ENCODE measurements at regions not wholly inside any gene's neighbourhood (a gene's known extent, or its start where the extent isn't known, plus 50 kb on each side); places are given as distances from the start of the nearest gene placed in this dataset.
"Not testable (repeated sequence)": the region's sequence is repeated elsewhere in the genome, so short reads cannot be mapped to it uniquely, and the experiment has no call there.

GRCh38 chr16:29310852-29311314, 95.6 kb downstream of the NPIPB11 start:
- H3K4me1 ChIP-seq, result no peaks in the 10 kb centered on the region
- intact Hi-C loops (cut with DNase I; ENCODE audit: low total_unique reads), result no loop called here
- peak; percentile 44 to 68 for DNase-seq
- peak overlapping the region; percentile 57 to 75 for H3K27ac ChIP-seq
- H3K9me3 ChIP-seq, result no peaks in the 10 kb centered on the region
- no peaks in the 10 kb centered on the region for H3K36me3 ChIP-seq
- TF ChIP-seq POLR2A (IDR thresholded peaks at IDR 0.05) (no peak), CTCF (IDR thresholded peaks at IDR 0.05) (peak in 2 of 4 experiments; percentile 7 to 20)
- H3K4me3 ChIP-seq, result no peak overlapping the region
- H3K27me3 ChIP-seq, result no peaks in the 10 kb centered on the region

- H3K36me3 ChIP-seq; H3K4me1 ChIP-seq; H3K27me3 ChIP-seq; H3K9me3 ChIP-seq; DNase-seq; intact Hi-C loops (cut with DNase I; ENCODE audit: low total_unique reads); H3K4me3 ChIP-seq: not testable (repeated sequence)
- peak overlapping the region; percentile 57 to 75 for H3K27ac ChIP-seq
These were observed 96.3 kb downstream of the NPIPB11 start for GRCh38 chr16:29310243-29310642.

- H3K27me3 ChIP-seq; H3K4me1 ChIP-seq; H3K36me3 ChIP-seq; H3K9me3 ChIP-seq; H3K4me3 ChIP-seq; intact Hi-C loops (cut with DNase I; ENCODE audit: low total_unique reads); H3K27ac ChIP-seq: not testable (repeated sequence)
- peak in 1 of 2 donors; percentile 23 for DNase-seq
These were observed 96.9 kb downstream of the NPIPB11 start for GRCh38 chr16:29309601-29310000.

GRCh38 chr16:29308644-29309546, 97.6 kb downstream of the NPIPB11 start:
- Histone ChIP-seq H3K4me3 (no peak overlapping the region), H3K36me3 (no peaks in the 10 kb centered on the region), H3K27ac (no peak overlapping the region), H3K27me3 (no peaks in the 10 kb centered on the region), H3K9me3 (no peaks in the 10 kb centered on the region), H3K4me1 (no peaks in the 10 kb centered on the region)
- intact Hi-C loops (cut with DNase I; ENCODE audit: low total_unique reads), result no loop called here
- no peak for DNase-seq
- TF ChIP-seq POLR2A (IDR thresholded peaks at IDR 0.05), result no peak
- no peak for TF ChIP-seq CTCF (IDR thresholded peaks at IDR 0.05)

- intact Hi-C loops (cut with DNase I; ENCODE audit: low total_unique reads), result no loop called here
- TF ChIP-seq POLR2A (IDR thresholded peaks at IDR 0.05), result no peak
- no peak for TF ChIP-seq CTCF (IDR thresholded peaks at IDR 0.05)
- no peak for DNase-seq
- no peaks in the 10 kb centered on the region for H3K9me3 ChIP-seq
- H3K4me1 ChIP-seq, result no peaks in the 10 kb centered on the region
- no peak overlapping the region for H3K4me3 ChIP-seq
- H3K27ac ChIP-seq, result no peak overlapping the region
- H3K36me3 ChIP-seq, result no peaks in the 10 kb centered on the region
- no peaks in the 10 kb centered on the region for H3K27me3 ChIP-seq
These were observed 98.7 kb downstream of the NPIPB11 start for GRCh38 chr16:29307598-29308507.

Data from uterus (tissue), 3 donors.